ENCODE measurements at regions not wholly inside any gene's neighbourhood (a gene's known extent, or its start where the extent isn't known, plus 50 kb on each side); places are given as distances from the start of the nearest gene placed in this dataset.

DNA sequence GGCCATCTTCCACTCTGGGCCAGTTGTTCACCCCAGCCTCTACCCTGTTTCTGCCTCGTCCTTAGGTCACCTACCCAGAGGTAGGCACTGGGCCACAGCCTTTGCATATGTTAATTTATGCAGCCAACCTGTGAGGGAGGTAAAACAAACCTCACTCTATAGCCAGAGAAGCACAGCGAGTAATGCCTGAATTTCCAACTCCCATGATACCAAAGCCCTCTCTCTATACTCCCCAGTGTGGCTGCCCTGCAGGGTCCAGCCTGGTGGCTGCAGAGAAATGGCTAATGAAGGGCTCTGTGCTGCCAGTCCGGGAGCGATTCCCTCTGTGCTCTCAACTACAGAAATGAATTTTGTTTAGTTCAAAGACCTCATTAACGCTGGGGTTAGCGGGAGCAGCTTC, 397.0 kb upstream of the CCL2 start:
- TF ChIP-seq, protein P1, sequence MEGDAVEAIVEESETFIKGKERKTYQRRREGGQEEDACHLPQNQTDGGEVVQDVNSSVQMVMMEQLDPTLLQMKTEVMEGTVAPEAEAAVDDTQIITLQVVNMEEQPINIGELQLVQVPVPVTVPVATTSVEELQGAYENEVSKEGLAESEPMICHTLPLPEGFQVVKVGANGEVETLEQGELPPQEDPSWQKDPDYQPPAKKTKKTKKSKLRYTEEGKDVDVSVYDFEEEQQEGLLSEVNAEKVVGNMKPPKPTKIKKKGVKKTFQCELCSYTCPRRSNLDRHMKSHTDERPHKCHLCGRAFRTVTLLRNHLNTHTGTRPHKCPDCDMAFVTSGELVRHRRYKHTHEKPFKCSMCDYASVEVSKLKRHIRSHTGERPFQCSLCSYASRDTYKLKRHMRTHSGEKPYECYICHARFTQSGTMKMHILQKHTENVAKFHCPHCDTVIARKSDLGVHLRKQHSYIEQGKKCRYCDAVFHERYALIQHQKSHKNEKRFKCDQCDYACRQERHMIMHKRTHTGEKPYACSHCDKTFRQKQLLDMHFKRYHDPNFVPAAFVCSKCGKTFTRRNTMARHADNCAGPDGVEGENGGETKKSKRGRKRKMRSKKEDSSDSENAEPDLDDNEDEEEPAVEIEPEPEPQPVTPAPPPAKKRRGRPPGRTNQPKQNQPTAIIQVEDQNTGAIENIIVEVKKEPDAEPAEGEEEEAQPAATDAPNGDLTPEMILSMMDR (IDR thresholded peaks at IDR 0.05 in 2 of 3, conservative IDR thresholded peaks at IDR 0.05 in 1 of 3; ENCODE audit: control insufficient read depth in 2 of 3, extremely low read depth in 1 of 3, insufficient read depth in 1 of 3, low read depth in 3 of 3, low read length in 3 of 3) = no peak
- TF ChIP-seq CBX3 (IDR thresholded peaks at IDR 0.05; ENCODE audit: borderline replicate concordance, low read depth) = no peak
- TF ChIP-seq, protein P2, sequence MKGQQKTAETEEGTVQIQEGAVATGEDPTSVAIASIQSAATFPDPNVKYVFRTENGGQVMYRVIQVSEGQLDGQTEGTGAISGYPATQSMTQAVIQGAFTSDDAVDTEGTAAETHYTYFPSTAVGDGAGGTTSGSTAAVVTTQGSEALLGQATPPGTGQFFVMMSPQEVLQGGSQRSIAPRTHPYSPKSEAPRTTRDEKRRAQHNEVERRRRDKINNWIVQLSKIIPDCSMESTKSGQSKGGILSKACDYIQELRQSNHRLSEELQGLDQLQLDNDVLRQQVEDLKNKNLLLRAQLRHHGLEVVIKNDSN (IDR thresholded peaks at IDR 0.05; ENCODE audit: borderline replicate concordance, extremely low read length, insufficient read depth, low read depth, low read length) = no peak
- TF ChIP-seq NBN (IDR thresholded peaks at IDR 0.05) = no peak
- TF ChIP-seq POLR2A (IDR thresholded peaks at IDR 0.05; ENCODE audit: low read depth, low read length) = no peak
- TF ChIP-seq RCOR1 (conservative IDR thresholded peaks at IDR 0.05; ENCODE audit: low read depth, low read length) = no peak
- TF ChIP-seq, protein P3, sequence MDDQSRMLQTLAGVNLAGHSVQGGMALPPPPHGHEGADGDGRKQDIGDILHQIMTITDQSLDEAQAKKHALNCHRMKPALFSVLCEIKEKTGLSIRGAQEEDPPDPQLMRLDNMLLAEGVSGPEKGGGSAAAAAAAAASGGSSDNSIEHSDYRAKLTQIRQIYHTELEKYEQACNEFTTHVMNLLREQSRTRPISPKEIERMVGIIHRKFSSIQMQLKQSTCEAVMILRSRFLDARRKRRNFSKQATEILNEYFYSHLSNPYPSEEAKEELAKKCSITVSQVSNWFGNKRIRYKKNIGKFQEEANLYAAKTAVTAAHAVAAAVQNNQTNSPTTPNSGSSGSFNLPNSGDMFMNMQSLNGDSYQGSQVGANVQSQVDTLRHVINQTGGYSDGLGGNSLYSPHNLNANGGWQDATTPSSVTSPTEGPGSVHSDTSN (IDR thresholded peaks at IDR 0.05; ENCODE audit: insufficient replicate concordance, low read depth, low read length) = no peak
- TF ChIP-seq CREB1 (IDR thresholded peaks at IDR 0.05; ENCODE audit: low read depth) = no peak
- no peak for TF ChIP-seq BHLHE40 (IDR thresholded peaks at IDR 0.05; ENCODE audit: borderline replicate concordance in 1 of 2, low read depth in 2 of 2, low read length in 1 of 2)
- no peak for TF ChIP-seq GATAD2B (conservative IDR thresholded peaks at IDR 0.05; ENCODE audit: low read depth)

Data from GM12878 (cell line).